ENCODE measurements at regions not wholly inside any gene's neighbourhood (a gene's known extent, or its start where the extent isn't known, plus 50 kb on each side); places are given as distances from the start of the nearest gene placed in this dataset.

GRCh38 chr13:82867284-82867683 is 1015.0 kb downstream of the SLITRK1 start:
- no peak for DNase-seq (ENCODE audit: low spot score)
- in situ Hi-C loops (cut with MboI; ENCODE audit: low pct_unique_long_range_greater_than_20kb, low sequenced_read_pairs, unreplicated experiment): no loop called here
- TF ChIP-seq CTCF (IDR thresholded peaks at IDR 0.05; ENCODE audit: extremely low read depth, insufficient read depth, missing control alignments): no peak

GRCh38 chr13:82850644-82851043 is 1031.6 kb downstream of the SLITRK1 start:
- in situ Hi-C loops (cut with MboI; ENCODE audit: low pct_unique_long_range_greater_than_20kb, low sequenced_read_pairs, unreplicated experiment): no loop called here
- DNase-seq (ENCODE audit: low spot score): no peak
- TF ChIP-seq CTCF (IDR thresholded peaks at IDR 0.05; ENCODE audit: extremely low read depth, insufficient read depth, missing control alignments): no peak

- in situ Hi-C loops (cut with MboI; ENCODE audit: low pct_unique_long_range_greater_than_20kb, low sequenced_read_pairs, unreplicated experiment): no loop called here
- no peak for TF ChIP-seq CTCF (IDR thresholded peaks at IDR 0.05; ENCODE audit: extremely low read depth, insufficient read depth, missing control alignments)
- no peak for DNase-seq (ENCODE audit: low spot score)
Measured at GRCh38 chr13:82848766-82849165, 1033.5 kb downstream of the SLITRK1 start.

- in situ Hi-C loops (cut with MboI; ENCODE audit: low pct_unique_long_range_greater_than_20kb, low sequenced_read_pairs, unreplicated experiment): no loop called here
- no peak for TF ChIP-seq CTCF (IDR thresholded peaks at IDR 0.05; ENCODE audit: extremely low read depth, insufficient read depth, missing control alignments)
Measured at GRCh38 chr13:82847595-82847994, 1034.7 kb downstream of the SLITRK1 start.

GRCh38 chr13:82833923-82834322 is 1048.4 kb downstream of the SLITRK1 start:
- in situ Hi-C loops (cut with MboI; ENCODE audit: low pct_unique_long_range_greater_than_20kb, low sequenced_read_pairs, unreplicated experiment): no loop called here
- DNase-seq (ENCODE audit: low spot score): no peak

More at GRCh38 chr13:82847595-82847994, 1034.7 kb downstream of the SLITRK1 start:
- DNase-seq (ENCODE audit: low spot score): no peak

GRCh38 chr13:82829040-82829439 is 1053.2 kb downstream of the SLITRK1 start:
- in situ Hi-C loops (cut with MboI; ENCODE audit: low pct_unique_long_range_greater_than_20kb, low sequenced_read_pairs, unreplicated experiment): no loop called here

More at GRCh38 chr13:82833923-82834322, 1048.4 kb downstream of the SLITRK1 start:
- TF ChIP-seq CTCF (IDR thresholded peaks at IDR 0.05; ENCODE audit: extremely low read depth, insufficient read depth, missing control alignments): no peak

More at GRCh38 chr13:82829040-82829439, 1053.2 kb downstream of the SLITRK1 start:
- no peak for DNase-seq (ENCODE audit: low spot score)
- TF ChIP-seq CTCF (IDR thresholded peaks at IDR 0.05; ENCODE audit: extremely low read depth, insufficient read depth, missing control alignments): no peak
